ENCODE measurements at regions not wholly inside any gene's neighbourhood (a gene's known extent, or its start where the extent isn't known, plus 50 kb on each side); places are given as distances from the start of the nearest gene placed in this dataset.

DNA sequence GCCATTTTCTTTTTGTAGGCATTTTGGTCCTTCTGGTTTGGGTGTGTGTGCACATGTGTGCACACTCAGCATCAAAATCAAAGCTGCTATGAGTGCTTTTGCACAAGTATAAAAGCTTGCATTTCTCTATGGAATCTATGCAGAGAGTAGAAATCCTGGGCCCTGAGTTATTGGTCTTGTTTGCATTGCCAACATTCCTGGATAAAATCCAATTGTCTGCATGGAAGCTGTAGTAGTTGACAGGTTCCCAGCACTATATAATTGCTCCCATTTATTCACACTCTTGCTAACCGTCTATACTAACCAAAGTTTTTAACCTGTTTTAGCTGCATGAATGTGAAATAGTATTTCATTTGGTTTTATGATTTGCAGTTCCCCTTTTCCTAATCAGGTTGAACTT, 277.0 kb downstream of the FOXA2 start:
- Histone ChIP-seq H3K27ac (no peak overlapping the region), H3K4me1 (no peaks in the 10 kb centered on the region), H3K27me3 (no peaks in the 10 kb centered on the region), H3K4me3 (no peak overlapping the region), H3K9me3 (no peaks in the 10 kb centered on the region), H3K36me3 (ENCODE audit: low read depth, missing control alignments) (no peaks in the 10 kb centered on the region)
- TF ChIP-seq POLR2A (IDR thresholded peaks at IDR 0.05) = no peak
- TF ChIP-seq, protein P1, sequence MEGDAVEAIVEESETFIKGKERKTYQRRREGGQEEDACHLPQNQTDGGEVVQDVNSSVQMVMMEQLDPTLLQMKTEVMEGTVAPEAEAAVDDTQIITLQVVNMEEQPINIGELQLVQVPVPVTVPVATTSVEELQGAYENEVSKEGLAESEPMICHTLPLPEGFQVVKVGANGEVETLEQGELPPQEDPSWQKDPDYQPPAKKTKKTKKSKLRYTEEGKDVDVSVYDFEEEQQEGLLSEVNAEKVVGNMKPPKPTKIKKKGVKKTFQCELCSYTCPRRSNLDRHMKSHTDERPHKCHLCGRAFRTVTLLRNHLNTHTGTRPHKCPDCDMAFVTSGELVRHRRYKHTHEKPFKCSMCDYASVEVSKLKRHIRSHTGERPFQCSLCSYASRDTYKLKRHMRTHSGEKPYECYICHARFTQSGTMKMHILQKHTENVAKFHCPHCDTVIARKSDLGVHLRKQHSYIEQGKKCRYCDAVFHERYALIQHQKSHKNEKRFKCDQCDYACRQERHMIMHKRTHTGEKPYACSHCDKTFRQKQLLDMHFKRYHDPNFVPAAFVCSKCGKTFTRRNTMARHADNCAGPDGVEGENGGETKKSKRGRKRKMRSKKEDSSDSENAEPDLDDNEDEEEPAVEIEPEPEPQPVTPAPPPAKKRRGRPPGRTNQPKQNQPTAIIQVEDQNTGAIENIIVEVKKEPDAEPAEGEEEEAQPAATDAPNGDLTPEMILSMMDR (IDR thresholded peaks at IDR 0.05) = no peak
- WGBS, 2 donors = 45 to 57% methylated on average over 1 of the region's 1 CpG
- DNase-seq = no peak
- intact Hi-C loops (cut with DNase I; ENCODE audit: low total_unique reads) = no loop called here

DNA sequence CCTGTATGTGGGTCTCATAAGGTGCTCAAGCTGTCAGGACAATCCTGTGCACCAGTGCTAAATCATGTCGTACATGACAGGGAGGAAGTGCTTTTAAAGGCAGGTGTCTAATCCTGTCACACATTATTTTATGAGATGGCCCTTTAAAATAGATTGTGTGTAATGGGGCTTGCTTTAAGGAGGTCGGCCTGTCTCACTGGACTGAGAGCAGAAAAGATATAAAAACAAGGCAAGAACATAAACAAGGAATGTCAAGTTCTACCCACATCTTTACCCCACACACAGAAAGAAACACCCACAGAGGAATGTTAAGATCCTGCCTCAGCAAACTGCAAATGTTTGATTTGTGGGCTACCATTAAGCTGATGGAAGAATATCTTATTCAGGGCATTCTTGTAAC, 279.0 kb downstream of the FOXA2 start:
- Histone ChIP-seq H3K9me3 (no peaks in the 10 kb centered on the region), H3K27me3 (no peaks in the 10 kb centered on the region), H3K27ac (no peak overlapping the region), H3K36me3 (ENCODE audit: low read depth, missing control alignments) (no peaks in the 10 kb centered on the region), H3K4me3 (no peak overlapping the region), H3K4me1 (no peaks in the 10 kb centered on the region)
- no peak for TF ChIP-seq POLR2A (IDR thresholded peaks at IDR 0.05)
- TF ChIP-seq, protein P1 (IDR thresholded peaks at IDR 0.05) = no peak
- intact Hi-C loops (cut with DNase I; ENCODE audit: low total_unique reads) = no loop called here
- 54 to 57% methylated on average over 2 of the region's 2 CpGs for WGBS, 2 donors
- DNase-seq = no peak

DNA sequence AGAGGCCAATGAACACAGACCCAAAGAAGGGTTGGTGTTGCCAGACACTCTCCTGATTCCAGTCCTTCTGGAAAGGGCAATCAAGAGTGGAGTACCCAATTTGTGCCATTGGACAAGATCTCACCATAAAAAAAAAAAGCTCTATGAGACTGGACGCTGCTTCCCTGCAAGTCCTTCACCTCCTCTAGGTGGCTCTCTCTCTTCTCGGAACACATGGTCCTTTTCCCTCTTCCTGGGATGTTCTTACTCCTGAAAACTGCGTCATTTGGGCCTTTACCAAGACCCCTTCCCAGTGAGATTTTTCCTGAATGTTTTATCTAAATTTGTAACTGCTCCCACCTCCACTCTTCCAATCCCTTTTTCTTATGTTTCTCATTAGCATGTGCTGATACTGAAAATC, 280.8 kb downstream of the FOXA2 start:
- no peaks in the 10 kb centered on the region for H3K27me3 ChIP-seq
- 65 to 69% methylated on average over 3 of the region's 3 CpGs for WGBS, 2 donors
- no peak for DNase-seq
- intact Hi-C loops (cut with DNase I; ENCODE audit: low total_unique reads) = no loop called here
- no peaks in the 10 kb centered on the region for H3K36me3 ChIP-seq (ENCODE audit: low read depth, missing control alignments)
- H3K4me1 ChIP-seq = no peaks in the 10 kb centered on the region
- no peaks in the 10 kb centered on the region for H3K9me3 ChIP-seq
- no peak overlapping the region for H3K27ac ChIP-seq
- no peak overlapping the region for H3K4me3 ChIP-seq
- TF ChIP-seq POLR2A (IDR thresholded peaks at IDR 0.05) = no peak
- TF ChIP-seq, protein P1 (IDR thresholded peaks at IDR 0.05) = no peak

DNA sequence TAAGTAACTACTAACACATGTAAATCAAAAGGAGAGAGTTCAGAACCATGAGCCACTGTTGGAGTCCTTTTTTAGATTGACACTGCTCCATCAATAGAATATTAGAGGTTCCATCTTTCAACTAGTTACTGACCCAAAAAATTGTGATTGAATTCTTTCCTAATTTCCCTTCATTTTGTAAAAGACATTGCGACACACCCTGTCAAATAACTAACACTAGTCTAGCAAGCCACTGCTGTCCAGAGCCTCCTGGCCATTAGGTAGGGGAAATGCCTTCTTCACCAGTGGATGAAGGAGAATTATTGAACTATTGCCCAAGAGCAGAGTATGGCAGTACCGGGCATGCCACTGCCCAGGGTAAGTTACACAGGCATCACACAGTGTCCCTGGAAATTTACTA, 282.3 kb downstream of the FOXA2 start:
- WGBS, 2 donors = 89 to 92% methylated on average over 2 of the region's 2 CpGs
- intact Hi-C loops (cut with DNase I; ENCODE audit: low total_unique reads) = no loop called here
- no peaks in the 10 kb centered on the region for H3K4me1 ChIP-seq

DNA sequence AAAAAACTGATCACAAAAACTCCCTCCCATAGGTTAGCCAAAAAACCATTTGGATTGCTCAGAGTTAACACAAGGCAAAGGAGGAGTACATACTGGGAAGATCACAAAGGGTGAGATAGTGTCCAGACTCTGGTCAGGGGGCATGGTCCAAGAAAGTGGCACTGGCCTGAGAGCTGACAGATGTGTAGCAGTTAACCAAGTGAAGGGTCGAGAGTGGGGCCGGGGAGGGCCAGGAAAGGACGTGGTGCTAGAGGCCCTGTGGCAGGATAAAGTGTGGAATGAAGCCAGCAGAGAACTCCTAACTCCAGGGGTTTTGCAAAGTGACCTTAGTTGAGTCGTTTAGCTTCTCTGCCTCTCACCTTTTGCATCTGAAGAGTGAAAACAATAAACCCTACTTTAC, 290.5 kb downstream of the FOXA2 start:
- H3K27me3 ChIP-seq = no peaks in the 10 kb centered on the region
- no peak for TF ChIP-seq POLR2A (IDR thresholded peaks at IDR 0.05)
- TF ChIP-seq, protein P1 (IDR thresholded peaks at IDR 0.05) = no peak
- no peak for DNase-seq
- H3K4me1 ChIP-seq = no peaks in the 10 kb centered on the region
- H3K27ac ChIP-seq = no peak overlapping the region
- H3K36me3 ChIP-seq (ENCODE audit: low read depth, missing control alignments) = no peaks in the 10 kb centered on the region
- no peaks in the 10 kb centered on the region for H3K9me3 ChIP-seq
- intact Hi-C loops (cut with DNase I; ENCODE audit: low total_unique reads) = no loop called here
- 70% methylated on average over 4 of the region's 4 CpGs for WGBS, 2 donors
- H3K4me3 ChIP-seq = no peak overlapping the region

More for the DNA sequence above, 282.3 kb downstream of the FOXA2 start:
- Histone ChIP-seq H3K9me3 (no peaks in the 10 kb centered on the region), H3K27ac (no peak overlapping the region), H3K4me3 (no peak overlapping the region), H3K36me3 (ENCODE audit: low read depth, missing control alignments) (no peaks in the 10 kb centered on the region), H3K27me3 (no peaks in the 10 kb centered on the region)
- TF ChIP-seq, protein P1 (IDR thresholded peaks at IDR 0.05) = no peak
- TF ChIP-seq POLR2A (IDR thresholded peaks at IDR 0.05) = no peak
- no peak for DNase-seq

All from testis (tissue), 2 donors.